ENCODE measurements at regions not wholly inside any gene's neighbourhood (a gene's known extent, or its start where the extent isn't known, plus 50 kb on each side); places are given as distances from the start of the nearest gene placed in this dataset.

DNA sequence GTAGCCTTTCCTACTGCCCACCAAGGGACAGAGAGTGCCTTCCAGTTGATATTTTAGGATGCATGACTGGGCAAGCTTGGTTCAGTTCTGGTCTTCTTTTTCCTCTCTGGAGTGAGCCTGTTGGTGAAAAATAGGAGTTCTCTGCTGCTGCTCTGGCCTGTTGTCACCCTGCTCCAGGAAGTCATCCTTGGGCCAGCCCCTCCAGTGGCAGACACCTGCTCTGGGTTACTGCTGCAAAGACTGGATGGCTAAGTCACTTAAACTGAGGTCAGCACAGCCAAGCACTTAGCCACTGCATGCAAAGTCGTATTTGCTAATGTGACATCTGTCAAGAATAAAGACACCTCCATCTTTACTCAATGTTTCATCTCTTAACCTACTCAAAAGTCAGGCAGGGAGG lies 219.6 kb upstream of the ID2 start:
- WGBS, result 93% methylated on average over 1 of the region's 1 CpG

DNA sequence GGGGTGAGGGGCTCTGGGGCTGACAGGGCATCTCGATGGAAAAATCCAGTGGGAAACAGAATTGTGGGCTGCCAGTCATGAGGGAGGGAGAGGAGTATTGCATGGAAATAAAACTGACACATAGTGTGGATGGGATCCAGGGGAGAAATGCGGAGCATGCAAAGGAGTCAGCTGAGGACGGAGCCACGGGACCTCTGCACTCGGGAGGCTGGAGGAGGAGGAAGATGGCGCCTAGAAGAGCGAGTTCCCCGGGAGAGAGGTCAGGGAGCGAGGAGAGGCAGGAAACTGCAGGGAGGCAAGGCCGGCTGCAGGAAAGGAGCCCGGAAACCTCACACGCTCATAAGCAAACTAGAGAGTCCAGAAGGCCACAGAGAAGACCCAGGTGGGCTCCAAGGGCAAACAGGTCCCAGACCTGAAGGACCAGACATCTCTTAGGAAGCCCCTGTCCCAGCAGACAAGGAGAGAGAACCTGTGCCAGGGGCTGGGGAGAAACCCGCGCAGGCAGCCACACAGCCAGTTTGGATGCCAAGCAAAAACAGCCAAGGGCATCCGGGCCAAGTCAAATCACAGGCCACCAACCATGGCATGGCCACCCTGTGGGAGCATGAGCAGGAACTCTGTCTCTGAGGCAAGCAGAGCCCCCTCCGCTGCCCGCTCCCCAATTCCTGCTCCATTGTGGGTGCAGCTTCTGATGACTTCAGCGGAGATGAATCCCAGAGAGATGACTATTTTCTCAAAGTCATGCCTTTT lies 218.8 kb upstream of the ID2 start:
- H3K27ac ChIP-seq (ENCODE audit: low read depth), result no peak overlapping the region
- DNase-seq (ENCODE audit: extremely low spot score), result no peak
- no peaks in the 10 kb centered on the region for H3K36me3 ChIP-seq (ENCODE audit: insufficient read depth)
- no peaks in the 10 kb centered on the region for H3K4me1 ChIP-seq (ENCODE audit: insufficient read depth)
- no peak overlapping the region for H3K4me3 ChIP-seq (ENCODE audit: low read depth, low read length)
- WGBS, result 90% methylated on average over 18 of the region's 18 CpGs

More for the DNA sequence above, 219.6 kb upstream of the ID2 start:
- no peaks in the 10 kb centered on the region for H3K36me3 ChIP-seq (ENCODE audit: insufficient read depth)
- no peaks in the 10 kb centered on the region for H3K4me1 ChIP-seq (ENCODE audit: insufficient read depth)
- no peak overlapping the region for H3K4me3 ChIP-seq (ENCODE audit: low read depth, low read length)
- no peak for DNase-seq (ENCODE audit: extremely low spot score)
- H3K27ac ChIP-seq (ENCODE audit: low read depth), result no peak overlapping the region

DNA sequence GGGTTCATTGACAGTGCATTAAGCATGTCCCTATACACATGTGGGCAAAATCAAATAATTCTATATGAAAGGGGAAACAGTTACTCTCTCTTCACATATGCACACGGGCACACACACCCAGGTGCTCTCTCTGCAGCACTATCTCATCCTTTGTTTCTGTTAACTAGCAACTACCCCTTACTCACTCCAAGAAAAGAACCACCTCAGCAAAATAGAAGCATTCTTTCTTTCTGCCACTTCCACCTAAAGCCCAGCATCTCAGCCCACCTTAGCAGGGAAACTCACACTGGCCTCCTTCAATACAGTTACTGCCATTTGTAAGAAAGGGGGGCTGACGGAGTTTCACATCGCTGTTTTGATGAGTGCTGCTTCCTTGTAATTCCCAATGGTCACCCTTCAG lies 216.3 kb upstream of the ID2 start:
- no peak overlapping the region for H3K4me3 ChIP-seq (ENCODE audit: low read depth, low read length)
- DNase-seq (ENCODE audit: extremely low spot score), result no peak
- no peaks in the 10 kb centered on the region for H3K4me1 ChIP-seq (ENCODE audit: insufficient read depth)
- H3K36me3 ChIP-seq (ENCODE audit: insufficient read depth), result no peaks in the 10 kb centered on the region
- no peak overlapping the region for H3K27ac ChIP-seq (ENCODE audit: low read depth)
- WGBS, result 95% methylated on average over 3 of the region's 3 CpGs

DNA sequence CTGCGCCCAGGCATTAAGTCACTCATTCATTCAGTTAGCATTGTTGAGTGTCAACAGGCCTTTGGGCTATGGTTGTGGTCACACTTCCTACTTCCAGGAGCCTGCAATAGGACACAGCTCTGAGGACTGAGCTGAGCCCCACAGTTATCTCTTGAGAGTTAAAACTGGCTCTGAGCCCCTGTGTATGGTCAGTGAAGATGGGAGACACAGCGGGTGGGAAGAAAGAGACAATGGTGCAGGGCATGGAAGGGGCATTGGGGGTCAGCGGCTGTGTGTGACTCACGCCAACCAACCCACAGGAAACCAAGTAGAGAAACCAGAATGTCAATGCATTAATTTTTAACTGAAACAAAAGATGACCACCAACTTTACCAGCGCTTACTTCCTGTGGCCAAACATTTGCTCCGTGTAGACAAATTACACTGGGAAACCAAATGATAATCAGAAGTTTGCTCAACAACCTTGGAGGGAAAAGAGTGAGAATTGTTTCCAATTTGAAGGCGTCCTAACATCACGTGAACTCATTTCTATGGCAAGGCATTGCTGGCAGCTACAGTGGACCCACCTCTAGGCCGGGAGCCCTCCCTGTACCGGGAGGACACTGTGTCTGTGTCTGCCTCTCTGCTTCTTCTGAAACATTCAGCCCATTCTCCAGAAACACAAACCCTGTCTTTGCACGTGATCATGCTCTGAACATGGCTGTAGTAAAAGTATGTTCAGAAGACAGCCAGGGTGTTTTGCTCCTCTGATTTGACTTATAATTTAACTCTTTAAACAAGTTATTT lies 212.0 kb upstream of the ID2 start:
- Histone ChIP-seq H3K4me1 (ENCODE audit: insufficient read depth) (no peaks in the 10 kb centered on the region), H3K36me3 (ENCODE audit: insufficient read depth) (no peaks in the 10 kb centered on the region), H3K4me3 (ENCODE audit: low read depth, low read length) (no peak overlapping the region), H3K27ac (ENCODE audit: low read depth) (no peak overlapping the region)
- DNase-seq (ENCODE audit: extremely low spot score), result no peak
- WGBS, result 91% methylated on average over 11 of the region's 11 CpGs

DNA sequence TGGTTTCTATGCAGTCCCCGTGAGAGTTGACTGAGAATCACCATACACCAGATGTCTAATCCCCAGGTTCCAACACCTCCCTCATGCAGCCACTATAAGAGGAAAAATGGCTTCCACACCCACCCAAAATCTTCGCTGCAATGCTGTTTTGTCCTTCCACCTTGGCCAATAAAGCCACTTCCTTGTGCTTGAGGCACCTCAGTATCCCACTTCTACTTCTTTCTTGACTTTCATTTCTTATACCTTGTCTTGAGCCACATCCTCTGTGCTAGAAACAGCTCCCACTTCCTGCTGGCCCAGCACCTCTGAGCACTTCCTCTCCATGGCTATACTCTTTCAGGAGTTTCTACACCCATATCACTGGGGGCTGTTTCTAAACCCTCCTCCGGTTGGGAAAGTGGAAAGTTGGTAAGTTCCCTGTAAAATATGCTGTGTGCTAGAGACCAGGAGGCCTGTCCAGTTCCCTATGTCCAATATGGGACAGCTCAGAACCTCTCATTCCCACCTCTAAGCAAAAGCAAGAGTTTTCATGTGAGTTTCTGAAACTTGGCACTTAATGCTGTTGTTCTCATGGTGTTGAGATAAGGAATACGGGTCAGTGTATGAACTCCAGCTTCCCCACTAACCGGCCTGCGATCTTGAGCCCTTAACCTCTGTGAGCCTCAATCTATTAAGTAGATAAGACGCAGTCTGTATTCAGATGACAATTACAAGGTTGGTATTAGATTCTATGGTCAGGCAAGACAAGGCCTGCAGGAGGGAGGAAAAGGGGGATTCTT lies 209.1 kb upstream of the ID2 start:
- 71% methylated on average over 7 of the region's 7 CpGs for WGBS
- no peak for DNase-seq (ENCODE audit: extremely low spot score)
- H3K4me3 ChIP-seq (ENCODE audit: low read depth, low read length), result no peak overlapping the region
- H3K4me1 ChIP-seq (ENCODE audit: insufficient read depth), result no peaks in the 10 kb centered on the region
- no peak overlapping the region for H3K27ac ChIP-seq (ENCODE audit: low read depth)
- no peaks in the 10 kb centered on the region for H3K36me3 ChIP-seq (ENCODE audit: insufficient read depth)

DNA sequence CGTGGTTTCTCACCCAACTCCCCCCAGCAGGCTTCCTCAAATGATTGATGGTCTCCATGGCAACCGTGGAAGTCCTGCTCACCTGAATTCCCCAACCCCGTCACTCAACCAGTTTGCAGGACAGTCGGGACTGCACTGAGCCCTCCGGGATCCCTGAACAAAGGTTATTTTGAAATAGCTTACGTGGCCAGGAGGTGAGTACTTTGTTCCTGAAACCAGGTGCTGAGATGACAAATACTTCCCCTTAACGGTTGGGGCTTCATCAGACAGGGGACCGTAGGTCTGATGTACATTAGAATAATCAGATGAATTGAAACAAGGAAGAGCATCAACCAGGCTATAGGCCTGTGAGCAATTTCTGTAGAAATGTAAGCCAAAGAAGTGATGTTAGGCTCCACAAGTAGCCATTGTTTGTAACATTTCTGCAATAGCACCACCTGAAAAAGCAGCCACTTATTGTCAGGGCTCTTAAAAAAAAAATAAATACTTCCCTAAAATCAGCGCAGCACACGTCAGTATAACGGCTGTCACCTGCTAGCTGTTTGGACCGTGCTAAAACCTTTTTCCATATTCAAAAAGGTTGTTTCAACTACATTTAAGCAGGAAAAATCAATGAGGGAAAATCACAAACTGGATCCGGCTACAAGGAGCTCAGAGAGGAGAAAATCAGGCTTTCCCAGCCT lies 206.4 kb upstream of the ID2 start:
- Histone ChIP-seq H3K4me1 (ENCODE audit: insufficient read depth) (no peaks in the 10 kb centered on the region), H3K36me3 (ENCODE audit: insufficient read depth) (no peaks in the 10 kb centered on the region), H3K4me3 (ENCODE audit: low read depth, low read length) (no peak overlapping the region), H3K27ac (ENCODE audit: low read depth) (no peak overlapping the region)
- no peak for DNase-seq (ENCODE audit: extremely low spot score)
- 82% methylated on average over 13 of the region's 13 CpGs for WGBS

DNA sequence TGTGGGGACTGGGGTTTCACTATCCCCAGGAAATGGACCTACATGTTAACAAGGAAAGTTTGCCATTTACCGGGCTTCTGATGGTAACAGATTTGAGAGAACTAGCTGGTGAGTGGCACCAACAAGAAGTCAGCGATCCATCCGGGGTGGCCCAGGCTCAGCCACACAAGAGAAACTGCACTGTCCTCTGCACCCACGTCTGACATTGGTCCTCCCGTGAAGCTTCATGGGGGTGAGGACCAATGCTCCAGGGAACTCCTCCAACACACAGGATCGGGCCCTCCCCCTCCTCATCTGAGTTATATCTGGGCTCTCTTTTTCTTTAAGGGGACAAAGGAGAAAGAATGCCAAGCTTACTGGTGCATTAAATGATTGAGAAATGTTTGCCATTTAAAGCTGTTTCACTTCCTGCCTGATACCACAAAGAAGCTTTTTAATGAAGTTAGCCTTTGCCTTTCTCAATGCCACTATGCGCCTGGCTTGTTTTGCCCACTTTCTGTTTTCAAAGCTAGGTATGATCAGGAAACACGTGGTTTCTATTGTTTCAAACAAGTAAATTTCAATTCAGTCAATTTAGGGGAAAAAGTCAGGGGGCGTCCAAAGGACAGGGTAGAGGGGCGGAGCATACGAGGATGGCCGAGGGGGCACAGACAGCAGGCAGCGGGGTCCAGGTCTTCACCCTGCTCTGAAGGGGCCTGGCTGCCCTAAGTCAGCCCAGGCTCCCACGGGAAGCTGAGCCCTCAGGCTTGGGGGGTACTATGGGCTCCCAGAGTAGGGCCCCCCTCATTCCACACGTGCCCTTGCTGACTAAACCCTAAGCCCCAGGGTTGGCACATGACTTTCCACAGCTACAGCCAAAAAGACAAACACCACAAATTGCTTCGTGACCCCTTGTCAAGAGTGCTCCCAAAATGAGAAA lies 204.0 kb upstream of the ID2 start:
- 76% methylated on average over 16 of the region's 16 CpGs for WGBS
- H3K4me1 ChIP-seq (ENCODE audit: insufficient read depth), result no peaks in the 10 kb centered on the region
- no peaks in the 10 kb centered on the region for H3K36me3 ChIP-seq (ENCODE audit: insufficient read depth)
- no peak overlapping the region for H3K27ac ChIP-seq (ENCODE audit: low read depth)
- no peak overlapping the region for H3K4me3 ChIP-seq (ENCODE audit: low read depth, low read length)
- no peak for DNase-seq (ENCODE audit: extremely low spot score)

DNA sequence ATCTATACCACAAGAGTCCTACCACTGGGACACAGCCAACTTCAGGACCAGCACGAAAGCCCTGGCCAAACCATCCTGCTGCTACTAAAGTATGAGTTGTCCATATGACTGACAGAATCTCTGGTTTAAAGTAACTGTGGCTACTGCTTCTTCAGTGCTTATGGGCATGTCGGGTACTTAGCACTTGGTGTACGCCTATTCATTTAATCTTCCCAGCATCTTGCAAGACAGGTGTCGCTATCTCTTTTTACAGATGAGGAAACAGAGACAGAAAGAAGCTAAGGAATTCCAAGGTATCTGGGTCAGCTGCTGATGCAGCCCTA lies 203.4 kb upstream of the ID2 start:
- Histone ChIP-seq H3K4me3 (ENCODE audit: low read depth, low read length) (no peak overlapping the region), H3K27ac (ENCODE audit: low read depth) (no peak overlapping the region), H3K36me3 (ENCODE audit: insufficient read depth) (no peaks in the 10 kb centered on the region), H3K4me1 (ENCODE audit: insufficient read depth) (no peaks in the 10 kb centered on the region)
- no peak for DNase-seq (ENCODE audit: extremely low spot score)
- 77% methylated on average over 4 of the region's 4 CpGs for WGBS

DNA sequence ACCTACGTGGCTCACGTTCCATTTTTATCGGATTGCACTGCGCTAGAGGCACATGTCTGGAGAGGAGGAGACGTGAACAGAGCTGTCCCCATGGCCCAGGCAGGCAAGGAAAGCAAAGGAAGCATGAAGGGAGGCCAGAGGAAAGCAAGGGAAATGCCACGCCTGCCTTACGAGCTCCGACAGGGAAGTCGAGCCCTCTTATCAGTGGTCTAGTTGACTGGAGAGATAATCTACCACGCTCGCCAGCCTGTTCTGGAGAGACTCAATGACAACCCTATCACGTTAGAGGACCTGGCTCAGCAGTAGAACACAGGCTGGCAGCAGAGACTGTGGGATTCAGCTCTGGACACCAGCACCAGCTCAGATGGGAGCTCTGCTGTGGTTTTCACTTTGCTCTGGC lies 202.6 kb upstream of the ID2 start:
- DNase-seq (ENCODE audit: extremely low spot score), result no peak
- 50% methylated on average over 12 of the region's 12 CpGs for WGBS
- Histone ChIP-seq H3K4me3 (ENCODE audit: low read depth, low read length) (no peak overlapping the region), H3K27ac (ENCODE audit: low read depth) (no peak overlapping the region), H3K4me1 (ENCODE audit: insufficient read depth) (no peaks in the 10 kb centered on the region), H3K36me3 (ENCODE audit: insufficient read depth) (no peaks in the 10 kb centered on the region)

DNA sequence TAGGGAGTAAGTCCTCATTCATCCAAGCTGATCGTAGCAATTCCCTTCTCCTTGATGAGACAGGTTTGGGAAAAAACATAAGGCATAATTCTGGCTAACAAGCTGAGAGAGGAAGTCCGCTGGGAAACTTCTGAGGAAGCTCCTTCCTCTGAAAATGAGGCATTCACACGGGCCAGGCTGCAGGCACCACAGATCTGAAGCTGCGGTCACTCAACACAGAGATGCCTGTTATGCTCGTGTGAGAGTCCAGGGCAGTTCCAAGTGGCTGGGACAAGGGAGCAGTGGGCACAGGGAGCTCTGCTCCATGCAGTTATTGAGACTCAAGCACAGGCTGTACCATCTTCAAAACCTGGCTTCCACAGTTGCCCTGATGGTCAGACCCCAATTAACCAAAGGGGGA lies 200.9 kb upstream of the ID2 start:
- WGBS, result 50% methylated on average over 5 of the region's 5 CpGs
- H3K4me3 ChIP-seq (ENCODE audit: low read depth, low read length), result no peak overlapping the region
- H3K4me1 ChIP-seq (ENCODE audit: insufficient read depth), result no peaks in the 10 kb centered on the region
- H3K27ac ChIP-seq (ENCODE audit: low read depth), result no peak overlapping the region
- no peaks in the 10 kb centered on the region for H3K36me3 ChIP-seq (ENCODE audit: insufficient read depth)
- no peak for DNase-seq (ENCODE audit: extremely low spot score)

DNA sequence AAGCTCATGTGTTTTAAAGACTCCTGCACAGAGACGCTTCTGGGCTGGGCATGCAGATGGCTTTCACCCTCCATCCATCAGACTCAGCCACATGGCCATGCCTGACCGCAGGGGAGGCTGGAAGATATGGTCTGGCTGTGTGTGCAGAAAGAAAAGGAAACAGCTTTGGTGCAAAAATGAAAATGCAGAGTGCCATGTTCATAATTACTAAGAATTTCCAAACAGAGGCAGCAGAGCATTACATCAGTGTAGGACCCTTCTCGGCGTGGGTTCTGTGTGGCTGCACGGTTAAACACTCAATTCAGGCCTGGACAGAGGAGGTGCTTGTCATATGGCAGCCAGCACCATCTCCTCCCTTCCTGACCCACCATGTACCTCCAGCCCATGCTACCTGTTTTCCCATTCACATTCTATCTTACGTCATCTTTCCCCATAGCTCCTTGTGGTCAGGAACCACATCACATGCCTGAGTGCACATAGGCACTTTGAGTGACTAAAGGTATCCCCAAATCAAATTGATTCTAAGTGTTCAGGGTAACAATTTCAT lies 200.3 kb upstream of the ID2 start:
- H3K36me3 ChIP-seq (ENCODE audit: insufficient read depth), result no peaks in the 10 kb centered on the region
- DNase-seq (ENCODE audit: extremely low spot score), result no peak
- WGBS, result 82% methylated on average over 6 of the region's 6 CpGs
- no peak overlapping the region for H3K4me3 ChIP-seq (ENCODE audit: low read depth, low read length)
- H3K27ac ChIP-seq (ENCODE audit: low read depth), result no peak overlapping the region
- H3K4me1 ChIP-seq (ENCODE audit: insufficient read depth), result no peaks in the 10 kb centered on the region

DNA sequence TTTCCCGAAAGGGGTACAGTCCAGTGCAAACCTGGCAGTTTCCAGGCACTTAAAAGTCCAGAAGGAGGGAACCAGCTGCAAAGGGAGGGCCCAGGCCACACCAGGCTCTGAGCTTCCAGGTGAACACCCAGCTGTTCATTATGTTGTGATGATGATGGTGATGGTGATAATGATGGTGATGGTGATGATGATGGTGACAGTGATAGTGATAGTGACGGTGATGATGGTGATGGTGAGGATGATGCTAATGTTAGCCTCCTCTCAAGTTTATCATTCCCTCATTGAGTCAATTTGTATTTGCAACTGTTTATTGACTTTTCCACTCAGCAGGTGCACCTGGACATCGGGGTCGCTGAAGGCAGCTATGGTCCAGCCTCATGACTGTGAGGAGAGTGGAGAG lies 199.4 kb upstream of the ID2 start:
- Histone ChIP-seq H3K36me3 (ENCODE audit: insufficient read depth) (no peaks in the 10 kb centered on the region), H3K27ac (ENCODE audit: low read depth) (no peak overlapping the region), H3K4me3 (ENCODE audit: low read depth, low read length) (no peak overlapping the region), H3K4me1 (ENCODE audit: insufficient read depth) (no peaks in the 10 kb centered on the region)
- WGBS, result 98% methylated on average over 4 of the region's 4 CpGs
- no peak for DNase-seq (ENCODE audit: extremely low spot score)
